HEK293 (cell line): ENCODE measurements at regions not wholly inside any gene's neighbourhood (a gene's known extent, or its start where the extent isn't known, plus 50 kb on each side); places are given as distances from the start of the nearest gene placed in this dataset.

Source experiments
- CTCF ChIA-PET: fragments of 350-600 bp; formaldehyde crosslinking; extraction: SDS; loops from one replicate; lab custom pipeline; 2021; ENCODE audit warnings: antibody characterized with exemption; lab: Yijun Ruan, JAX
- POLR2A ChIA-PET: fragments of 300-600 bp; formaldehyde crosslinking; extraction: SDS; loops from one replicate; lab custom pipeline; 2020; ENCODE audit warnings: antibody characterized with exemption, inconsistent platforms; lab: Yijun Ruan, JAX
- H3K27ac ChIP-seq: fragments of 200-500 bp; sonication (Bioruptor generic); 2 replicates; pipeline ENCODE4 v1.5.1; 2014; ENCODE audit warnings: low read depth, low read length, control low read depth, inconsistent platforms; ENCODE audit errors: extremely low read depth
- H3K36me3 ChIP-seq, 2 experiments: fragments of 200-500 bp in 1 of 2; sonication (Bioruptor generic) in 1 of 2; 1 replicate in 1 of 2; 2 replicates in 1 of 2; pipeline ENCODE4 v1.5.1; 2014 to 2017; ENCODE audit warnings: inconsistent platforms in 2 of 2, low read length in 2 of 2; ENCODE audit not compliant: control insufficient read depth in 2 of 2, insufficient read depth in 1 of 2
- H3K4me1 ChIP-seq: fragments of 200-500 bp; sonication (Bioruptor generic); 2 replicates; pipeline ENCODE4 v1.5.1; 2014; ENCODE audit warnings: mild to moderate bottlenecking, low read length, inconsistent platforms; ENCODE audit not compliant: control insufficient read depth, insufficient read depth
- H3K4me3 ChIP-seq: 2 replicates; pipeline ENCODE4 v1.5.1; 2011; ENCODE audit warnings: low read depth, mild to moderate bottlenecking, control low read depth, low read length, moderate library complexity
- H3K9me3 ChIP-seq: fragments of 200-500 bp; sonication (Bioruptor generic); 2 replicates; pipeline ENCODE4 v1.5.1; 2014; ENCODE audit warnings: low read depth, low read length, inconsistent platforms; ENCODE audit not compliant: control insufficient read depth, insufficient read depth
- KLF1 ChIP-seq: fragments of 450-650 bp; formaldehyde crosslinking; IDR thresholded peaks from 2 replicates; pipeline ENCODE4 v1.5.1; 2016; ENCODE audit warnings: missing biosample characterization, missing genetic modification characterization
- SP7 ChIP-seq: fragments of 450-650 bp; formaldehyde crosslinking; IDR thresholded peaks from 2 replicates; pipeline ENCODE4 v1.5.1; 2016; ENCODE audit warnings: missing biosample characterization, missing genetic modification characterization
- ZBTB48 ChIP-seq: fragments of 450-650 bp; formaldehyde crosslinking; IDR thresholded peaks from 2 replicates; pipeline ENCODE4 v1.5.1; 2016; ENCODE audit warnings: missing biosample characterization, missing genetic modification characterization
- ZBTB8A ChIP-seq: fragments of 450-650 bp; formaldehyde crosslinking; IDR thresholded peaks from 2 replicates; pipeline ENCODE4 v1.5.1; 2016; ENCODE audit warnings: missing biosample characterization, missing genetic modification characterization
- ZFP37 ChIP-seq: fragments of 450-650 bp; formaldehyde crosslinking; IDR thresholded peaks from 2 replicates; pipeline ENCODE4 v1.5.1; 2016; ENCODE audit warnings: missing biosample characterization, missing genetic modification characterization
- ZIC2 ChIP-seq: fragments of 450-650 bp; formaldehyde crosslinking; IDR thresholded peaks from 2 replicates; pipeline ENCODE4 v1.5.1; 2016; ENCODE audit warnings: missing biosample characterization, missing genetic modification characterization
- ZNF138 ChIP-seq: fragments of 450-650 bp; formaldehyde crosslinking; IDR thresholded peaks from 2 replicates; pipeline ENCODE4 v1.5.1; 2016; ENCODE audit warnings: missing biosample characterization, missing genetic modification characterization, borderline replicate concordance
- ZNF184 ChIP-seq: fragments of 450-650 bp; IDR thresholded peaks from 2 replicates; pipeline ENCODE4 v1.5.1; 2018; ENCODE audit warnings: missing biosample characterization, mild to moderate bottlenecking, missing genetic modification characterization
- ZNF202 ChIP-seq: fragments of 450-650 bp; formaldehyde crosslinking; IDR thresholded peaks from 2 replicates; pipeline ENCODE4 v1.5.1; 2016; ENCODE audit warnings: missing biosample characterization, missing genetic modification characterization, borderline replicate concordance
- ZNF302 ChIP-seq: fragments of 450-650 bp; formaldehyde crosslinking; IDR thresholded peaks from 2 replicates; pipeline ENCODE4 v1.5.1; 2016; ENCODE audit warnings: missing biosample characterization, missing genetic modification characterization, low read depth
- ZNF311 ChIP-seq: fragments of 450-650 bp; formaldehyde crosslinking; IDR thresholded peaks from 2 replicates; pipeline ENCODE4 v1.5.1; 2017; ENCODE audit warnings: missing biosample characterization, missing genetic modification characterization, borderline replicate concordance
- ZNF324 ChIP-seq: fragments of 450-650 bp; formaldehyde crosslinking; IDR thresholded peaks from 2 replicates; pipeline ENCODE4 v1.5.1; 2016; ENCODE audit warnings: missing biosample characterization, missing genetic modification characterization
- ZNF501 ChIP-seq: fragments of 450-650 bp; formaldehyde crosslinking; IDR thresholded peaks from 2 replicates; pipeline ENCODE4 v1.5.1; 2016; ENCODE audit warnings: missing biosample characterization, missing genetic modification characterization
- ZNF621 ChIP-seq: fragments of 450-650 bp; formaldehyde crosslinking; IDR thresholded peaks from 2 replicates; pipeline ENCODE4 v1.5.1; 2017; ENCODE audit warnings: missing biosample characterization, missing genetic modification characterization
- ZNF707 ChIP-seq: fragments of 450-650 bp; formaldehyde crosslinking; IDR thresholded peaks from 2 replicates; pipeline ENCODE4 v1.5.1; 2016; ENCODE audit warnings: missing biosample characterization, missing genetic modification characterization
- ZNF830 ChIP-seq: fragments of 450-650 bp; IDR thresholded peaks from 2 replicates; pipeline ENCODE4 v1.5.0; 2018; ENCODE audit warnings: missing biosample characterization, missing genetic modification characterization, low read depth, mild to moderate bottlenecking, moderate library complexity
- ZSCAN16 ChIP-seq: fragments of 450-650 bp; formaldehyde crosslinking; IDR thresholded peaks from 2 replicates; pipeline ENCODE4 v1.5.1; 2016; ENCODE audit warnings: missing biosample characterization, missing genetic modification characterization
- ZSCAN30 ChIP-seq: fragments of 450-650 bp; IDR thresholded peaks from 2 replicates; pipeline ENCODE4 v1.5.1; 2018; ENCODE audit warnings: missing biosample characterization, mild to moderate bottlenecking, missing genetic modification characterization, moderate library complexity
- ZXDB ChIP-seq: fragments of 450-650 bp; formaldehyde crosslinking; IDR thresholded peaks from 2 replicates; pipeline ENCODE4 v1.5.1; 2016; ENCODE audit warnings: missing biosample characterization, missing genetic modification characterization
- TF ChIP-seq, protein P1 (sequence below): fragments of 450-650 bp; formaldehyde crosslinking; IDR thresholded peaks from 2 replicates; pipeline ENCODE4 v1.5.1; 2016; ENCODE audit warnings: missing biosample characterization, missing genetic modification characterization, borderline replicate concordance
- TF ChIP-seq, protein P2 (sequence below): fragments of 450-650 bp; formaldehyde crosslinking; IDR thresholded peaks from 2 replicates; pipeline ENCODE4 v1.5.1; 2016; ENCODE audit warnings: missing biosample characterization, missing genetic modification characterization
- TF ChIP-seq, protein P3 (sequence below): fragments of 450-650 bp; formaldehyde crosslinking; IDR thresholded peaks from 2 replicates; pipeline ENCODE4 v1.5.1; 2016; ENCODE audit warnings: missing biosample characterization, missing genetic modification characterization, low read depth
- TF ChIP-seq, protein P4 (sequence below): fragments of 450-650 bp; formaldehyde crosslinking; IDR thresholded peaks from 2 replicates; pipeline ENCODE4 v1.5.1; 2017; ENCODE audit warnings: missing biosample characterization, missing genetic modification characterization

GRCh38 chr7:144941127-144941526 lies 105.3 kb upstream of the TPK1 start (continued):
- TF ChIP-seq, protein P1, sequence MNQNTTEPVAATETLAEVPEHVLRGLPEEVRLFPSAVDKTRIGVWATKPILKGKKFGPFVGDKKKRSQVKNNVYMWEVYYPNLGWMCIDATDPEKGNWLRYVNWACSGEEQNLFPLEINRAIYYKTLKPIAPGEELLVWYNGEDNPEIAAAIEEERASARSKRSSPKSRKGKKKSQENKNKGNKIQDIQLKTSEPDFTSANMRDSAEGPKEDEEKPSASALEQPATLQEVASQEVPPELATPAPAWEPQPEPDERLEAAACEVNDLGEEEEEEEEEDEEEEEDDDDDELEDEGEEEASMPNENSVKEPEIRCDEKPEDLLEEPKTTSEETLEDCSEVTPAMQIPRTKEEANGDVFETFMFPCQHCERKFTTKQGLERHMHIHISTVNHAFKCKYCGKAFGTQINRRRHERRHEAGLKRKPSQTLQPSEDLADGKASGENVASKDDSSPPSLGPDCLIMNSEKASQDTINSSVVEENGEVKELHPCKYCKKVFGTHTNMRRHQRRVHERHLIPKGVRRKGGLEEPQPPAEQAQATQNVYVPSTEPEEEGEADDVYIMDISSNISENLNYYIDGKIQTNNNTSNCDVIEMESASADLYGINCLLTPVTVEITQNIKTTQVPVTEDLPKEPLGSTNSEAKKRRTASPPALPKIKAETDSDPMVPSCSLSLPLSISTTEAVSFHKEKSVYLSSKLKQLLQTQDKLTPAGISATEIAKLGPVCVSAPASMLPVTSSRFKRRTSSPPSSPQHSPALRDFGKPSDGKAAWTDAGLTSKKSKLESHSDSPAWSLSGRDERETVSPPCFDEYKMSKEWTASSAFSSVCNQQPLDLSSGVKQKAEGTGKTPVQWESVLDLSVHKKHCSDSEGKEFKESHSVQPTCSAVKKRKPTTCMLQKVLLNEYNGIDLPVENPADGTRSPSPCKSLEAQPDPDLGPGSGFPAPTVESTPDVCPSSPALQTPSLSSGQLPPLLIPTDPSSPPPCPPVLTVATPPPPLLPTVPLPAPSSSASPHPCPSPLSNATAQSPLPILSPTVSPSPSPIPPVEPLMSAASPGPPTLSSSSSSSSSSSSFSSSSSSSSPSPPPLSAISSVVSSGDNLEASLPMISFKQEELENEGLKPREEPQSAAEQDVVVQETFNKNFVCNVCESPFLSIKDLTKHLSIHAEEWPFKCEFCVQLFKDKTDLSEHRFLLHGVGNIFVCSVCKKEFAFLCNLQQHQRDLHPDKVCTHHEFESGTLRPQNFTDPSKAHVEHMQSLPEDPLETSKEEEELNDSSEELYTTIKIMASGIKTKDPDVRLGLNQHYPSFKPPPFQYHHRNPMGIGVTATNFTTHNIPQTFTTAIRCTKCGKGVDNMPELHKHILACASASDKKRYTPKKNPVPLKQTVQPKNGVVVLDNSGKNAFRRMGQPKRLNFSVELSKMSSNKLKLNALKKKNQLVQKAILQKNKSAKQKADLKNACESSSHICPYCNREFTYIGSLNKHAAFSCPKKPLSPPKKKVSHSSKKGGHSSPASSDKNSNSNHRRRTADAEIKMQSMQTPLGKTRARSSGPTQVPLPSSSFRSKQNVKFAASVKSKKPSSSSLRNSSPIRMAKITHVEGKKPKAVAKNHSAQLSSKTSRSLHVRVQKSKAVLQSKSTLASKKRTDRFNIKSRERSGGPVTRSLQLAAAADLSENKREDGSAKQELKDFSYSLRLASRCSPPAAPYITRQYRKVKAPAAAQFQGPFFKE (tag by site-specific recombination) = no peak
- TF ChIP-seq ZSCAN30 (no peak), ZNF311 (tag by site-specific recombination) (no peak), ZNF324 (no peak)
- TF ChIP-seq, all 188 proteins: peak for 0

GRCh38 chr7:144937199-144937598 lies 101.3 kb upstream of the TPK1 start:
- TF ChIP-seq ZNF621 (no peak), ZNF501 (tag by site-specific recombination) (no peak), KLF1 (tag by site-specific recombination) (no peak), ZNF707 (tag by site-specific recombination) (no peak), ZNF830 (no peak), ZSCAN16 (tag by site-specific recombination) (no peak), ZIC2 (tag by site-specific recombination) (no peak), ZNF324 (no peak), ZNF202 (no peak)
- TF ChIP-seq, protein P2, sequence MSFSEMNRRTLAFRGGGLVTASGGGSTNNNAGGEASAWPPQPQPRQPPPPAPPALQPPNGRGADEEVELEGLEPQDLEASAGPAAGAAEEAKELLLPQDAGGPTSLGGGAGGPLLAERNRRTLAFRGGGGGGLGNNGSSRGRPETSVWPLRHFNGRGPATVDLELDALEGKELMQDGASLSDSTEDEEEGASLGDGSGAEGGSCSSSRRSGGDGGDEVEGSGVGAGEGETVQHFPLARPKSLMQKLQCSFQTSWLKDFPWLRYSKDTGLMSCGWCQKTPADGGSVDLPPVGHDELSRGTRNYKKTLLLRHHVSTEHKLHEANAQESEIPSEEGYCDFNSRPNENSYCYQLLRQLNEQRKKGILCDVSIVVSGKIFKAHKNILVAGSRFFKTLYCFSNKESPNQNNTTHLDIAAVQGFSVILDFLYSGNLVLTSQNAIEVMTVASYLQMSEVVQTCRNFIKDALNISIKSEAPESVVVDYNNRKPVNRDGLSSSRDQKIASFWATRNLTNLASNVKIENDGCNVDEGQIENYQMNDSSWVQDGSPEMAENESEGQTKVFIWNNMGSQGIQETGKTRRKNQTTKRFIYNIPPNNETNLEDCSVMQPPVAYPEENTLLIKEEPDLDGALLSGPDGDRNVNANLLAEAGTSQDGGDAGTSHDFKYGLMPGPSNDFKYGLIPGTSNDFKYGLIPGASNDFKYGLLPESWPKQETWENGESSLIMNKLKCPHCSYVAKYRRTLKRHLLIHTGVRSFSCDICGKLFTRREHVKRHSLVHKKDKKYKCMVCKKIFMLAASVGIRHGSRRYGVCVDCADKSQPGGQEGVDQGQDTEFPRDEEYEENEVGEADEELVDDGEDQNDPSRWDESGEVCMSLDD = no peak
- TF ChIP-seq, protein P3, sequence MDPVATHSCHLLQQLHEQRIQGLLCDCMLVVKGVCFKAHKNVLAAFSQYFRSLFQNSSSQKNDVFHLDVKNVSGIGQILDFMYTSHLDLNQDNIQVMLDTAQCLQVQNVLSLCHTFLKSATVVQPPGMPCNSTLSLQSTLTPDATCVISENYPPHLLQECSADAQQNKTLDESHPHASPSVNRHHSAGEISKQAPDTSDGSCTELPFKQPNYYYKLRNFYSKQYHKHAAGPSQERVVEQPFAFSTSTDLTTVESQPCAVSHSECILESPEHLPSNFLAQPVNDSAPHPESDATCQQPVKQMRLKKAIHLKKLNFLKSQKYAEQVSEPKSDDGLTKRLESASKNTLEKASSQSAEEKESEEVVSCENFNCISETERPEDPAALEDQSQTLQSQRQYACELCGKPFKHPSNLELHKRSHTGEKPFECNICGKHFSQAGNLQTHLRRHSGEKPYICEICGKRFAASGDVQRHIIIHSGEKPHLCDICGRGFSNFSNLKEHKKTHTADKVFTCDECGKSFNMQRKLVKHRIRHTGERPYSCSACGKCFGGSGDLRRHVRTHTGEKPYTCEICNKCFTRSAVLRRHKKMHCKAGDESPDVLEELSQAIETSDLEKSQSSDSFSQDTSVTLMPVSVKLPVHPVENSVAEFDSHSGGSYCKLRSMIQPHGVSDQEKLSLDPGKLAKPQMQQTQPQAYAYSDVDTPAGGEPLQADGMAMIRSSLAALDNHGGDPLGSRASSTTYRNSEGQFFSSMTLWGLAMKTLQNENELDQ (tag by site-specific recombination) = no peak
- CTCF ChIA-PET = no interaction called here
- no peak overlapping the region for H3K27ac ChIP-seq
- POLR2A ChIA-PET = no interaction called here
- no peak overlapping the region for H3K4me3 ChIP-seq
- no peaks in the 10 kb centered on the region for H3K9me3 ChIP-seq
- H3K4me1 ChIP-seq = no peaks in the 10 kb centered on the region
- no peaks in the 10 kb centered on the region for H3K36me3 ChIP-seq

DNA sequence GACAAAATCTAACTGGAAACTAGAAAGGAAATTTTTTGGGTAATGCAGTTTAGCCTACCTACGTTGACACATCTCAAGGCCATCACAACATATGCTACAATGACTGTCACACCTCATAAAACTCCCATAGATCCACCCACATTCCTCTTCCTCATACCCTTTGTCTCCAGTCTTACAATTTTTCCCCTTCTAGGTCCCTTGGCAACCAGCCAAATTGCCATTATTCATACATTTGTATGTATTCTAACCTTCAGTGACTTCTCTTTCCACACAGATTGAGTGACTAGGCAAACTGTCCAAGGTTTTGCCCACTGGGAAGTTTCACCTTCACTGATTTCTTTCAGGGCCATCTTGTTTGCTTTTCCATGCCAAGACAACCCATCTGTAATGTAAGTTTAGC lies 100.5 kb upstream of the TPK1 start:
- H3K4me1 ChIP-seq = no peaks in the 10 kb centered on the region
- ChIA-PET CTCF (no interaction called here), POLR2A (no interaction called here)
- no peak overlapping the region for H3K27ac ChIP-seq
- no peak overlapping the region for H3K4me3 ChIP-seq
- no peaks in the 10 kb centered on the region for H3K9me3 ChIP-seq
- no peaks in the 10 kb centered on the region for H3K36me3 ChIP-seq
- TF ChIP-seq ZNF184 (no peak), ZXDB (no peak), SP7 (no peak), ZNF707 (tag by site-specific recombination) (no peak), ZNF302 (no peak), ZBTB8A (no peak), ZFP37 (tag by site-specific recombination) (no peak), ZBTB48 (tag by site-specific recombination) (no peak), ZNF138 (no peak)
- TF ChIP-seq, protein P4, sequence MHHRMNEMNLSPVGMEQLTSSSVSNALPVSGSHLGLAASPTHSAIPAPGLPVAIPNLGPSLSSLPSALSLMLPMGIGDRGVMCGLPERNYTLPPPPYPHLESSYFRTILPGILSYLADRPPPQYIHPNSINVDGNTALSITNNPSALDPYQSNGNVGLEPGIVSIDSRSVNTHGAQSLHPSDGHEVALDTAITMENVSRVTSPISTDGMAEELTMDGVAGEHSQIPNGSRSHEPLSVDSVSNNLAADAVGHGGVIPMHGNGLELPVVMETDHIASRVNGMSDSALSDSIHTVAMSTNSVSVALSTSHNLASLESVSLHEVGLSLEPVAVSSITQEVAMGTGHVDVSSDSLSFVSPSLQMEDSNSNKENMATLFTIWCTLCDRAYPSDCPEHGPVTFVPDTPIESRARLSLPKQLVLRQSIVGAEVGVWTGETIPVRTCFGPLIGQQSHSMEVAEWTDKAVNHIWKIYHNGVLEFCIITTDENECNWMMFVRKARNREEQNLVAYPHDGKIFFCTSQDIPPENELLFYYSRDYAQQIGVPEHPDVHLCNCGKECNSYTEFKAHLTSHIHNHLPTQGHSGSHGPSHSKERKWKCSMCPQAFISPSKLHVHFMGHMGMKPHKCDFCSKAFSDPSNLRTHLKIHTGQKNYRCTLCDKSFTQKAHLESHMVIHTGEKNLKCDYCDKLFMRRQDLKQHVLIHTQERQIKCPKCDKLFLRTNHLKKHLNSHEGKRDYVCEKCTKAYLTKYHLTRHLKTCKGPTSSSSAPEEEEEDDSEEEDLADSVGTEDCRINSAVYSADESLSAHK (tag by site-specific recombination) = no peak
